ENCODE measurements at regions not wholly inside any gene's neighbourhood (a gene's known extent, or its start where the extent isn't known, plus 50 kb on each side); places are given as distances from the start of the nearest gene placed in this dataset.

DNA sequence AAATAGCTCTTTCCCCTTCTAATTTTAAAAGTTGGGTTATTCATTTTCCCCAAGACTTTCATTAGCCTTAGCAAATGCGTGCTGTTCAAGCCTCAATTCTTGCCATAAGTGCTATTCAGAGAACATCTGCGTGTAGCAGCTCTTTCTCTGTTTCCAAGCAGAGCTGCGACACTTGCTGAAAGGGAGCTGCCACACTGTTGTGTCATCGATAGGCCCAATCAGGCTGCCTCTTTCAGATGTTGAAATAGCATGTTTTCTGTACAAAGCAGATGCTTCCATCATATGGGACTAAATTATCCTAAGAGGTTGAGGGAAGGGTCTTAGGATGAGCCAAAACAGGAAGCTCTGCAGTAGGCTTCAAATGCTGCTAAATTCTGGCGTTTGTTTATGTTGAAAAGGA is 220.9 kb upstream of the CDC14C start:
- H3K27ac ChIP-seq, result no peak overlapping the region
- TF ChIP-seq, protein P1, sequence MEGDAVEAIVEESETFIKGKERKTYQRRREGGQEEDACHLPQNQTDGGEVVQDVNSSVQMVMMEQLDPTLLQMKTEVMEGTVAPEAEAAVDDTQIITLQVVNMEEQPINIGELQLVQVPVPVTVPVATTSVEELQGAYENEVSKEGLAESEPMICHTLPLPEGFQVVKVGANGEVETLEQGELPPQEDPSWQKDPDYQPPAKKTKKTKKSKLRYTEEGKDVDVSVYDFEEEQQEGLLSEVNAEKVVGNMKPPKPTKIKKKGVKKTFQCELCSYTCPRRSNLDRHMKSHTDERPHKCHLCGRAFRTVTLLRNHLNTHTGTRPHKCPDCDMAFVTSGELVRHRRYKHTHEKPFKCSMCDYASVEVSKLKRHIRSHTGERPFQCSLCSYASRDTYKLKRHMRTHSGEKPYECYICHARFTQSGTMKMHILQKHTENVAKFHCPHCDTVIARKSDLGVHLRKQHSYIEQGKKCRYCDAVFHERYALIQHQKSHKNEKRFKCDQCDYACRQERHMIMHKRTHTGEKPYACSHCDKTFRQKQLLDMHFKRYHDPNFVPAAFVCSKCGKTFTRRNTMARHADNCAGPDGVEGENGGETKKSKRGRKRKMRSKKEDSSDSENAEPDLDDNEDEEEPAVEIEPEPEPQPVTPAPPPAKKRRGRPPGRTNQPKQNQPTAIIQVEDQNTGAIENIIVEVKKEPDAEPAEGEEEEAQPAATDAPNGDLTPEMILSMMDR (conservative IDR thresholded peaks at IDR 0.05), result no peak

DNA sequence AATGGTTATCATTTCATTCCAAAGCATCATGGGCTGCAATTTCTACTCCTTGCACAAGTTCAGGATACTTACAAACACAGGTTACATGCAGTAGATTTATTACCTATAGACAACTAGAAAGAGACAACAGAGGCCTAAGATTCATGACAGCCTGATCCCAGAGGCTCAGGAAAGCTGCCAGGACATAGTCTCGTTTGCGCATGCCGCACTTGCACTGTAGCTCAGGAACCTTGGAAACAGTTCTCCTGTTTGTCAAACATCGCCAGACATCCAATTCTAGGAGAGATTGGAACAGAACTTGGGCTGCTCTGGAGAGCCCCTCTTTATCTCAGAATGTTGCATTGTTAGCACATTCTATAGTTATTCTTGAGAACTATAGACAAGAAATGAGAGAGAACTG is 216.2 kb upstream of the CDC14C start:
- no peak overlapping the region for H3K27ac ChIP-seq
- TF ChIP-seq, protein P1 (conservative IDR thresholded peaks at IDR 0.05), result no peak

DNA sequence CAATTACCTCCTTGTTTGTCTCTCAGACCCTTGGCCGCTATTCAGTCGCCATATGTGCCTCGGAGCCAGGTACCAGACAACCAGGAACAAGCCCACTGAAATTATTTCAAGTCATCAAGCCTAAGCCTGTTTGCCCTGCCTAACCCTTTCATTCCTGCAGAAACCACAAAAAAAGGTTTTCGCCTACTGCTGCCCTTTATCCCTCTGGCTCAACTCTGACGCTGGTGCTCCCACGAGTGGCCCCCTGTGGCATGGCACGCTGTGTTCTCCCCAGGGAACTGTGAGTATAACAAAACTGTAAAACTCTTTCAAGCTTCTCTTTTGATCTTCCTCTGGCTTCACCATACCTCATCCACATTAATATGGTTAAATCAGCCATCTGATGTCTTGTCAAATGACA is 215.7 kb upstream of the CDC14C start:
- no peak overlapping the region for H3K27ac ChIP-seq
- TF ChIP-seq, protein P1 (conservative IDR thresholded peaks at IDR 0.05), result no peak

DNA sequence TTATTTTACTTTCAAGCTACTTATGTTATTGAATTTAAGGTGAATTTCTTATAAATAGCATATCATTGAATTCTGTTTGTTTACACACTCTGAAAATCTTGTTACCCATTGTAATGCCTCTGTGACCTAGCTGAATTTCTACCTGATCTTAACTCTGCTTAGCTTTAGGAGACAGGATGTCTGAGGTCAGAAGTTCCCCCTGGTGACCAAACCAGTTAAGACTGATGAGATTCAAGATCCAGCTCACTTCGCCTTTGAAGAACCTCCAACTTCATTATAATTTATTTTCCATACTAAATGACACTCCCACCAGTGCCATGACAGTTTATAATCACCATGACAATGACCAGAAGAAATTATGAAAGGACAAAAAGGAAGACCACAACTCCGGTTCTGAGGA is 213.4 kb upstream of the CDC14C start:
- no peak overlapping the region for H3K27ac ChIP-seq

DNA sequence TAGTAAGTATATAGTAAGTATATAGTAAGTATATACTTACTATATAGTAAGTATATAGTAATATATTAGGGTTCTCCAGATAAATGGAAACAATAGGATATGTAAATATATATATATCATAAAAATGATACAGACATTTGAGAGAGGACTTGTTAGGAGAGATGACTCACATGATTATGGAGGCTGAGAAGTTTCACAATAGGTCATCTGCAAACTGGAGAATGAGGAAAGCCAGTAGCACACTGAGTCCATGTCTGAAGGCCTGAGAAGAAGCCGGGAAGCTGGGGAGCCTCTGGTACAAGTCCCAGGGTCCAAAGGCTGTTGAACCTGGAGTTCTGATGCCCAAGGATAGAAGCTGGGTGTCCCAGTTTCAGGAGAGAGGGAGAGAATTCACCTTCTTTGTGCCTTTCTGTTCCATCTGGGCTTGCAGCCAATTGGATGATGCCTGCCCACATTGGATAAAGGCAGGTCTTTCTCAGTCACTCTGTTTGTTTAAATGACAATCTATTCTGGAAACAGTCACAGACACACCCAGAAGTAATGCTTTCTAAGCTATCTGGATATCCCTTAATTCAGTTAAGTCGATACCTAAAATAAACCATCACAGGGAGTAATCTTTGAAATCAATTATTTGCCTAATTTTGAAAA is 205.5 kb upstream of the CDC14C start:
- no peak overlapping the region for H3K27ac ChIP-seq
- TF ChIP-seq, protein P1 (conservative IDR thresholded peaks at IDR 0.05), result no peak

More for the DNA sequence above, 213.4 kb upstream of the CDC14C start:
- TF ChIP-seq, protein P1 (conservative IDR thresholded peaks at IDR 0.05), result no peak

DNA sequence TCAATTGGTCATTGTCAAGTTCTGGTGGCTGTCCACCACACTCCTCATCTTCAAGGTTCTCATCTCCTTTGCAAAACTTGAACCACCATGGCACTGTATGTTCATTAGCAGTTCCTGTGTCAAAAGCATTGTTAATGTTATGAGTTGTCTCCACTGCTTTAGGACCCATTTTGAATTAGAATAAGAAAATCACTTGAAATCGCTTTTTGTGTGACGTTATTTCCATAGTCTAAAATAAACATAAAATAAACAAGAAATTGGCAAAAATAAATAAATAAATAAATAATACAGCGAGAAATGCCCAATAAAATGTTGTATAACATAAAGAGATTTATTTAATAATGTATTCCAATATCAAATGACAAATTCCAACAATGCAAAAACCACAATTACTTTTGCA is 195.5 kb upstream of the CDC14C start:
- no peak overlapping the region for H3K27ac ChIP-seq
- TF ChIP-seq, protein P1 (conservative IDR thresholded peaks at IDR 0.05), result no peak

DNA sequence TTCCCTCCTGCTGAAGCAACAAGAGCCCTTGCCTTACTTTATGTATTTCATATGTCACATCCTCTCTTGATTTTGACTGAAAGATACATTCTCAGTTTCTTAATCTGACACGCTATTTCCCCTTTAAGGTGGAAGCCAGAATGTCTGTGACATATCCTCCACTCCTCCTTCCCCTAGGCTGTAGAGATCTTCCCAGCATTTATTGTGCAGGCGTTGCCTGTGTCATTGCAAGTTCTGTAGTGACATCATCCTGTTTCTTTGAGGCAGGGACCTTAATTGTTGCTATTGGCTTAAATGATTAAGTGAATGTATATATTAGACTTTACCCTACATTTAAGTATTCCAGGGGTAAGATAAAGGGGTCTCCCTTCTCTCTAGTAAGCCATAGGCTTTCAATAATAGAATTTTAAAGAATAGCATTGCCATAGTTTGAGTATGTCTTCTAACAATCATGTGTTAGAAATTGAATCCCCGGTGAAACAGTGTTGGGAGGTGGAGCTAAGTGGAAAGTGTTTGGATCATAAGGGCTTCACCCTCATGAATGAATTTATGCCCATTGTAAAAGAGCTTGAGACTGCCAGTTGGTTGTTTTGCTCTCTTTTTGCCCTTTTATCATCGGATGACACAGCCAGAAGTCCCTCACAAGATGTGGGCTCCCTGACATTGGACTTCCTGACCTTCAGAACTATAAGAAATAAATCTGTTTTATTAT is 189.5 kb upstream of the CDC14C start:
- H3K27ac ChIP-seq, result no peak overlapping the region
- TF ChIP-seq, protein P1 (conservative IDR thresholded peaks at IDR 0.05), result no peak
